K562 (cell line): ENCODE measurements at regions not wholly inside any gene's neighbourhood (a gene's known extent, or its start where the extent isn't known, plus 50 kb on each side); places are given as distances from the start of the nearest gene placed in this dataset.

Source experiments
- CAMTA2 ChIP-seq: fragments of 250-450 bp; sonication (Bioruptor Pico); conservative IDR thresholded peaks from 2 replicates; pipeline ENCODE4 v1.5.1; 2022
- HDAC3 ChIP-seq: fragments of 450-650 bp; IDR thresholded peaks from 2 replicates; pipeline ENCODE4 v1.6.1; 2018; ENCODE audit warnings: borderline replicate concordance, mild to moderate bottlenecking, moderate library complexity; ENCODE audit not compliant: partially characterized antibody
- L3MBTL2 ChIP-seq: fragments of 450-650 bp; IDR thresholded peaks from 2 replicates; pipeline ENCODE4 v1.6.1; 2016; ENCODE audit warnings: mild to moderate bottlenecking, moderate library complexity
- NCOA4 ChIP-seq: fragments of 450-650 bp; IDR thresholded peaks from 2 replicates; pipeline ENCODE4 v1.6.1; 2018; ENCODE audit warnings: mild to moderate bottlenecking; ENCODE audit not compliant: partially characterized antibody
- SMARCE1 ChIP-seq: fragments of 450-650 bp; IDR thresholded peaks from 2 replicates; pipeline ENCODE4 v1.7.1; 2016; ENCODE audit warnings: mild to moderate bottlenecking
- STAT5B ChIP-seq: fragments of 250-450 bp; sonication (Bioruptor Pico); IDR thresholded peaks from 2 replicates; pipeline ENCODE4 v1.8.0; 2021; ENCODE audit warnings: mild to moderate bottlenecking, inconsistent platforms
- TF ChIP-seq, protein P1 (sequence below): fragments of 450-650 bp; IDR thresholded peaks from 2 replicates; pipeline ENCODE4 v1.6.1; 2016; ENCODE audit warnings: mild to moderate bottlenecking, moderate library complexity

DNA sequence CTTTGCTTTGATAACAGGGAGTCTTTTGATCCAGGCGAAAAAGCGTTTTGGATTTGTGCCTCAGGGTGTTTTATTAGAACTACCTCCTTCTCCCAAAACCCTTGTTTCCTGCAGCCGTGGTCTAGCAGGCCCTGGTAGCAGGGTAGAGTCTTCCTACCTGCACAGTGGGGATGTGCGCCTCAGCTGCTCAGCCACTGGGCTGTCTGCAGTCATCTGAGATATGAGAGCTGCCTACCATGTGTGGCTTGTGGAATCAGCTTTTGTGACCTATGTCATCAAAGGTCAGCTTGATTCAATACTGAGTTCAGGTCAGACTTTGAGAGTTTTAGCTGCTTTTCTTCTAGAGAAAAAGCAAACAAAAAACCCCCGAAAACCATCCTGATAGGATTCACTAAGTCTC lies 279.5 kb downstream of the CLIC5 start (continued):
- TF ChIP-seq, protein P1, sequence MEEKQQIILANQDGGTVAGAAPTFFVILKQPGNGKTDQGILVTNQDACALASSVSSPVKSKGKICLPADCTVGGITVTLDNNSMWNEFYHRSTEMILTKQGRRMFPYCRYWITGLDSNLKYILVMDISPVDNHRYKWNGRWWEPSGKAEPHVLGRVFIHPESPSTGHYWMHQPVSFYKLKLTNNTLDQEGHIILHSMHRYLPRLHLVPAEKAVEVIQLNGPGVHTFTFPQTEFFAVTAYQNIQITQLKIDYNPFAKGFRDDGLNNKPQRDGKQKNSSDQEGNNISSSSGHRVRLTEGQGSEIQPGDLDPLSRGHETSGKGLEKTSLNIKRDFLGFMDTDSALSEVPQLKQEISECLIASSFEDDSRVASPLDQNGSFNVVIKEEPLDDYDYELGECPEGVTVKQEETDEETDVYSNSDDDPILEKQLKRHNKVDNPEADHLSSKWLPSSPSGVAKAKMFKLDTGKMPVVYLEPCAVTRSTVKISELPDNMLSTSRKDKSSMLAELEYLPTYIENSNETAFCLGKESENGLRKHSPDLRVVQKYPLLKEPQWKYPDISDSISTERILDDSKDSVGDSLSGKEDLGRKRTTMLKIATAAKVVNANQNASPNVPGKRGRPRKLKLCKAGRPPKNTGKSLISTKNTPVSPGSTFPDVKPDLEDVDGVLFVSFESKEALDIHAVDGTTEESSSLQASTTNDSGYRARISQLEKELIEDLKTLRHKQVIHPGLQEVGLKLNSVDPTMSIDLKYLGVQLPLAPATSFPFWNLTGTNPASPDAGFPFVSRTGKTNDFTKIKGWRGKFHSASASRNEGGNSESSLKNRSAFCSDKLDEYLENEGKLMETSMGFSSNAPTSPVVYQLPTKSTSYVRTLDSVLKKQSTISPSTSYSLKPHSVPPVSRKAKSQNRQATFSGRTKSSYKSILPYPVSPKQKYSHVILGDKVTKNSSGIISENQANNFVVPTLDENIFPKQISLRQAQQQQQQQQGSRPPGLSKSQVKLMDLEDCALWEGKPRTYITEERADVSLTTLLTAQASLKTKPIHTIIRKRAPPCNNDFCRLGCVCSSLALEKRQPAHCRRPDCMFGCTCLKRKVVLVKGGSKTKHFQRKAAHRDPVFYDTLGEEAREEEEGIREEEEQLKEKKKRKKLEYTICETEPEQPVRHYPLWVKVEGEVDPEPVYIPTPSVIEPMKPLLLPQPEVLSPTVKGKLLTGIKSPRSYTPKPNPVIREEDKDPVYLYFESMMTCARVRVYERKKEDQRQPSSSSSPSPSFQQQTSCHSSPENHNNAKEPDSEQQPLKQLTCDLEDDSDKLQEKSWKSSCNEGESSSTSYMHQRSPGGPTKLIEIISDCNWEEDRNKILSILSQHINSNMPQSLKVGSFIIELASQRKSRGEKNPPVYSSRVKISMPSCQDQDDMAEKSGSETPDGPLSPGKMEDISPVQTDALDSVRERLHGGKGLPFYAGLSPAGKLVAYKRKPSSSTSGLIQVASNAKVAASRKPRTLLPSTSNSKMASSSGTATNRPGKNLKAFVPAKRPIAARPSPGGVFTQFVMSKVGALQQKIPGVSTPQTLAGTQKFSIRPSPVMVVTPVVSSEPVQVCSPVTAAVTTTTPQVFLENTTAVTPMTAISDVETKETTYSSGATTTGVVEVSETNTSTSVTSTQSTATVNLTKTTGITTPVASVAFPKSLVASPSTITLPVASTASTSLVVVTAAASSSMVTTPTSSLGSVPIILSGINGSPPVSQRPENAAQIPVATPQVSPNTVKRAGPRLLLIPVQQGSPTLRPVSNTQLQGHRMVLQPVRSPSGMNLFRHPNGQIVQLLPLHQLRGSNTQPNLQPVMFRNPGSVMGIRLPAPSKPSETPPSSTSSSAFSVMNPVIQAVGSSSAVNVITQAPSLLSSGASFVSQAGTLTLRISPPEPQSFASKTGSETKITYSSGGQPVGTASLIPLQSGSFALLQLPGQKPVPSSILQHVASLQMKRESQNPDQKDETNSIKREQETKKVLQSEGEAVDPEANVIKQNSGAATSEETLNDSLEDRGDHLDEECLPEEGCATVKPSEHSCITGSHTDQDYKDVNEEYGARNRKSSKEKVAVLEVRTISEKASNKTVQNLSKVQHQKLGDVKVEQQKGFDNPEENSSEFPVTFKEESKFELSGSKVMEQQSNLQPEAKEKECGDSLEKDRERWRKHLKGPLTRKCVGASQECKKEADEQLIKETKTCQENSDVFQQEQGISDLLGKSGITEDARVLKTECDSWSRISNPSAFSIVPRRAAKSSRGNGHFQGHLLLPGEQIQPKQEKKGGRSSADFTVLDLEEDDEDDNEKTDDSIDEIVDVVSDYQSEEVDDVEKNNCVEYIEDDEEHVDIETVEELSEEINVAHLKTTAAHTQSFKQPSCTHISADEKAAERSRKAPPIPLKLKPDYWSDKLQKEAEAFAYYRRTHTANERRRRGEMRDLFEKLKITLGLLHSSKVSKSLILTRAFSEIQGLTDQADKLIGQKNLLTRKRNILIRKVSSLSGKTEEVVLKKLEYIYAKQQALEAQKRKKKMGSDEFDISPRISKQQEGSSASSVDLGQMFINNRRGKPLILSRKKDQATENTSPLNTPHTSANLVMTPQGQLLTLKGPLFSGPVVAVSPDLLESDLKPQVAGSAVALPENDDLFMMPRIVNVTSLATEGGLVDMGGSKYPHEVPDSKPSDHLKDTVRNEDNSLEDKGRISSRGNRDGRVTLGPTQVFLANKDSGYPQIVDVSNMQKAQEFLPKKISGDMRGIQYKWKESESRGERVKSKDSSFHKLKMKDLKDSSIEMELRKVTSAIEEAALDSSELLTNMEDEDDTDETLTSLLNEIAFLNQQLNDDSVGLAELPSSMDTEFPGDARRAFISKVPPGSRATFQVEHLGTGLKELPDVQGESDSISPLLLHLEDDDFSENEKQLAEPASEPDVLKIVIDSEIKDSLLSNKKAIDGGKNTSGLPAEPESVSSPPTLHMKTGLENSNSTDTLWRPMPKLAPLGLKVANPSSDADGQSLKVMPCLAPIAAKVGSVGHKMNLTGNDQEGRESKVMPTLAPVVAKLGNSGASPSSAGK = no peak
- TF ChIP-seq L3MBTL2 (no peak), SMARCE1 (no peak), HDAC3 (no peak), CAMTA2 (CRISPR knock-in tag) (no peak), STAT5B (no peak), NCOA4 (no peak)
